ENCODE measurements at regions not wholly inside any gene's neighbourhood (a gene's known extent, or its start where the extent isn't known, plus 50 kb on each side); places are given as distances from the start of the nearest gene placed in this dataset.

DNA sequence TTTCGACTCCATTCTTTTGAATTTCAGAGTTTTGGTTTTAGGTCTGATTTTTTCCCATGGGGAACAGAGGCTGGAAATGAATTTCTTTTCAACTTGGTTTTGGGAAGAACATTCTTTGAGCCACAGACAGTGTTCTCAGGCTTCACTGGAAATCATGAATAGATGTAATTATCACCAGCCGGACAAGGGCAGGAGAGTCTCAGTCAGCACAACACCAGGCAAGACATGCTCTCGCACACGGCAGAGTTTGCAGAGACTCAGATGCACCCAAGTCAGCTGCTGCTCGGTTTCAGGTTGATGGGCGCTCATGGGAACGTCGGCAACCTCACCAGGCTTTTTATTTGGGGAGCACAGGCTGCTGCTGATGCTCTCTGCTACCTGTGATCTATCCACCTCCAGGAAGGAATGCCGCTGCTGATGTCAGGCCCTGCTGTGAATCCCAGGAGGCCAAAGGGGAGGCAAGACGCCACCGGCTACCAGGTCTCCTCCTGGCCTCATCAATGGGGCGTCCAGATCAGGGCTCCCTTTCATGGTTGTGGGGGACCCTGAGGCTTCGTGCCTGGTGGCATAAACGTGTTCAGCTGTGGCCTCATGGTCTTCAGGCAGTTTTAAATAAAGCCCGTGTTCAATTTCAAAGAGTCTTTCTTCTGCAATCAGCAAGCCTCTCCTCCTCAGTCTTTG, 332.3 kb upstream of the IRX4 start:
- TF ChIP-seq, protein P1, sequence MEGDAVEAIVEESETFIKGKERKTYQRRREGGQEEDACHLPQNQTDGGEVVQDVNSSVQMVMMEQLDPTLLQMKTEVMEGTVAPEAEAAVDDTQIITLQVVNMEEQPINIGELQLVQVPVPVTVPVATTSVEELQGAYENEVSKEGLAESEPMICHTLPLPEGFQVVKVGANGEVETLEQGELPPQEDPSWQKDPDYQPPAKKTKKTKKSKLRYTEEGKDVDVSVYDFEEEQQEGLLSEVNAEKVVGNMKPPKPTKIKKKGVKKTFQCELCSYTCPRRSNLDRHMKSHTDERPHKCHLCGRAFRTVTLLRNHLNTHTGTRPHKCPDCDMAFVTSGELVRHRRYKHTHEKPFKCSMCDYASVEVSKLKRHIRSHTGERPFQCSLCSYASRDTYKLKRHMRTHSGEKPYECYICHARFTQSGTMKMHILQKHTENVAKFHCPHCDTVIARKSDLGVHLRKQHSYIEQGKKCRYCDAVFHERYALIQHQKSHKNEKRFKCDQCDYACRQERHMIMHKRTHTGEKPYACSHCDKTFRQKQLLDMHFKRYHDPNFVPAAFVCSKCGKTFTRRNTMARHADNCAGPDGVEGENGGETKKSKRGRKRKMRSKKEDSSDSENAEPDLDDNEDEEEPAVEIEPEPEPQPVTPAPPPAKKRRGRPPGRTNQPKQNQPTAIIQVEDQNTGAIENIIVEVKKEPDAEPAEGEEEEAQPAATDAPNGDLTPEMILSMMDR (IDR thresholded peaks at IDR 0.05; ENCODE audit: low read length): no peak
- no peak for TF ChIP-seq EZH2 (IDR thresholded peaks at IDR 0.05; ENCODE audit: borderline replicate concordance, low read length)

All from OCI-LY1 (cell line).